GM23338 (cell line): ENCODE measurements at regions not wholly inside any gene's neighbourhood (a gene's known extent, or its start where the extent isn't known, plus 50 kb on each side); places are given as distances from the start of the nearest gene placed in this dataset.

Experiments
- ATAC-seq: fragments of 200-7000 bp; cut with Tn5 transposase; 3 replicates; pipeline ENCODE4 v1.9.1; 2020
- DNase-seq: peaks from one replicate; pipeline ENCODE4 v3.0.0-alpha.2; 2015; ENCODE audit warnings: low spot score
- H2AFZ ChIP-seq: fragments of 200-600 bp; sonication (generic); 2 replicates; pipeline ENCODE4 v1.8.0; 2016; ENCODE audit warnings: antibody characterized with exemption, mild to moderate bottlenecking, moderate library complexity
- H3F3A ChIP-seq: fragments of 200-600 bp; sonication (generic); replicated peaks from 2 replicates; pipeline ENCODE4 v1.8.0; 2017; ENCODE audit warnings: antibody characterized with exemption, mixed run types, low read depth
- H3K27ac ChIP-seq: fragments of 200-600 bp; sonication (generic); 2 replicates; pipeline ENCODE4 v1.6.1; 2016; ENCODE audit warnings: low read depth
- H3K27me3 ChIP-seq: fragments of 200-600 bp; sonication (generic); 2 replicates; pipeline ENCODE4 v1.8.0; 2016; ENCODE audit warnings: mild to moderate bottlenecking, mixed run types, moderate library complexity; ENCODE audit not compliant: insufficient read depth
- H3K36me3 ChIP-seq: fragments of 200-600 bp; sonication (generic); 2 replicates; pipeline ENCODE4 v1.8.0; 2016; ENCODE audit warnings: mild to moderate bottlenecking; ENCODE audit not compliant: insufficient read depth
- H3K4me1 ChIP-seq: fragments of 200-600 bp; sonication (generic); 2 replicates; pipeline ENCODE4 v1.8.0; 2016; ENCODE audit warnings: mild to moderate bottlenecking, moderate library complexity; ENCODE audit not compliant: insufficient read depth
- H3K4me2 ChIP-seq: fragments of 200-600 bp; sonication (generic); 2 replicates; pipeline ENCODE4 v1.7.1; 2017; ENCODE audit warnings: mixed run types
- H3K4me3 ChIP-seq: fragments of 200-600 bp; sonication (generic); 2 replicates; pipeline ENCODE4 v1.6.1; 2016; ENCODE audit warnings: mixed run types
- H3K79me2 ChIP-seq: fragments of 200-600 bp; sonication (generic); replicated peaks from 2 replicates; pipeline ENCODE4 v1.8.0; 2017; ENCODE audit warnings: mild to moderate bottlenecking; ENCODE audit not compliant: insufficient read depth
- H3K9me2 ChIP-seq: fragments of 200-600 bp; sonication (generic); 2 replicates; pipeline ENCODE4 v1.8.0; 2017; ENCODE audit not compliant: insufficient read depth
- H4K20me1 ChIP-seq: fragments of 200-600 bp; sonication (generic); replicated peaks from 2 replicates; pipeline ENCODE4 v1.8.0; 2017; ENCODE audit warnings: mild to moderate bottlenecking; ENCODE audit not compliant: insufficient read depth
- H3K27ac Mint-ChIP-seq: 2 replicates; pipeline ENCODE4 v1.8.0; 2020; ENCODE audit warnings: inconsistent platforms, mild to moderate bottlenecking, moderate library complexity, mixed read lengths
- H3K27me3 Mint-ChIP-seq: 3 replicates; pipeline ENCODE4 v1.8.0; 2022; ENCODE audit warnings: low read depth, mild to moderate bottlenecking, moderate library complexity, mixed read lengths, inconsistent platforms; ENCODE audit not compliant: insufficient read depth, poor library complexity
- H3K36me3 Mint-ChIP-seq: 3 replicates; pipeline ENCODE4 v1.8.0; 2021; ENCODE audit warnings: low read depth, mild to moderate bottlenecking, inconsistent platforms, moderate library complexity, mixed read lengths
- H3K4me1 Mint-ChIP-seq: 3 replicates; pipeline ENCODE4 v1.8.0; 2020; ENCODE audit warnings: mild to moderate bottlenecking, inconsistent platforms, mixed read lengths
- H3K4me3 Mint-ChIP-seq: 3 replicates; pipeline ENCODE4 v1.8.0; 2021; ENCODE audit warnings: moderate library complexity, mild to moderate bottlenecking, inconsistent platforms, mixed read lengths
- H3K9me3 Mint-ChIP-seq: 3 replicates; pipeline ENCODE4 v1.8.0; 2020; ENCODE audit warnings: moderate library complexity, mild to moderate bottlenecking, inconsistent platforms, mixed read lengths
- CREB1 ChIP-seq: fragments of 250-450 bp; sonication (Bioruptor Pico); IDR thresholded peaks from 2 replicates; pipeline ENCODE4 v1.5.0; 2020; ENCODE audit warnings: low read depth, mild to moderate bottlenecking, moderate library complexity
- CTCF ChIP-seq, 2 experiments: fragments of 200-600 bp in 1 of 2; sonication (generic) in 1 of 2; conservative IDR thresholded peaks; 2 replicates each; pipeline versions ENCODE4 v1.5.1 to v1.6.1; 2016 to 2017; ENCODE audit warnings: antibody characterized with exemption in 2 of 2, low read depth in 2 of 2, mild to moderate bottlenecking in 2 of 2, moderate library complexity in 1 of 2
- EZH2 ChIP-seq: fragments of 200-600 bp; sonication (generic); IDR thresholded peaks from one replicate; pipeline ENCODE4 v1.8.0; 2017; ENCODE audit warnings: antibody characterized with exemption, mild to moderate bottlenecking, low read depth; ENCODE audit not compliant: unreplicated experiment
- EZH2phosphoT487 ChIP-seq: fragments of 200-600 bp; sonication (generic); IDR thresholded peaks from one replicate; pipeline ENCODE4 v1.8.1; 2018; ENCODE audit warnings: antibody characterized with exemption; ENCODE audit not compliant: unreplicated experiment
- JUNB ChIP-seq: IDR thresholded peaks from one replicate; pipeline ENCODE4 v1.6.1; 2016; ENCODE audit warnings: antibody characterized with exemption; ENCODE audit not compliant: unreplicated experiment
- NANOG ChIP-seq: IDR thresholded peaks from 2 replicates; pipeline ENCODE4 v1.6.1; 2016; ENCODE audit warnings: antibody characterized with exemption, borderline replicate concordance
- POLR2AphosphoS5 ChIP-seq: IDR thresholded peaks from 2 replicates; pipeline ENCODE4 v1.6.1; 2016; ENCODE audit warnings: antibody characterized with exemption, low read depth
- REST ChIP-seq: IDR thresholded peaks from one replicate; pipeline ENCODE4 v1.6.1; 2018; ENCODE audit warnings: antibody characterized with exemption; ENCODE audit not compliant: unreplicated experiment
- STAT1 ChIP-seq: IDR thresholded peaks from one replicate; pipeline ENCODE4 v1.6.1; 2016; ENCODE audit warnings: antibody characterized with exemption; ENCODE audit not compliant: unreplicated experiment
- ZNF114 ChIP-seq: fragments of 250-450 bp; sonication (Bioruptor Pico); IDR thresholded peaks from 2 replicates; pipeline ENCODE4 v1.5.0; 2020; ENCODE audit warnings: mild to moderate bottlenecking, moderate library complexity
- ZNF331 ChIP-seq: fragments of 250-450 bp; sonication (Bioruptor Pico); IDR thresholded peaks from 2 replicates; pipeline ENCODE4 v1.5.0; 2020; ENCODE audit warnings: low read depth, mild to moderate bottlenecking, moderate library complexity
- TF ChIP-seq, protein P1 (sequence below): IDR thresholded peaks from 2 replicates; pipeline ENCODE4 v1.6.1; 2016; ENCODE audit warnings: antibody characterized with exemption

- Mint-ChIP-seq H3K4me3 (no peak overlapping the region), H3K27ac (no peak overlapping the region), H3K4me1 (peaks cover 5% of the 10 kb centered on the region; the same call in 1 of the 3 replicates), H3K27me3 (peaks cover 3% of the 10 kb centered on the region), H3K9me3 (no peaks in the 10 kb centered on the region), H3K36me3 (no peaks in the 10 kb centered on the region)
- ATAC-seq (no peak), DNase-seq (no peak)
- Histone ChIP-seq H2AFZ (no peak overlapping the region), H3K4me3 (no peak overlapping the region), H3K27ac (no peak overlapping the region), H3K36me3 (no peaks in the 10 kb centered on the region), H3K4me1 (no peaks in the 10 kb centered on the region), H3K4me2 (no peak overlapping the region), H3F3A (no peaks in the 10 kb centered on the region), H3K27me3 (no peaks in the 10 kb centered on the region), H3K9me2 (no peaks in the 10 kb centered on the region), H4K20me1 (no peaks in the 10 kb centered on the region), H3K79me2 (no peaks in the 10 kb centered on the region)
- TF ChIP-seq NANOG (no peak), EZH2phosphoT487 (no peak), JUNB (no peak)
- TF ChIP-seq, protein P1, sequence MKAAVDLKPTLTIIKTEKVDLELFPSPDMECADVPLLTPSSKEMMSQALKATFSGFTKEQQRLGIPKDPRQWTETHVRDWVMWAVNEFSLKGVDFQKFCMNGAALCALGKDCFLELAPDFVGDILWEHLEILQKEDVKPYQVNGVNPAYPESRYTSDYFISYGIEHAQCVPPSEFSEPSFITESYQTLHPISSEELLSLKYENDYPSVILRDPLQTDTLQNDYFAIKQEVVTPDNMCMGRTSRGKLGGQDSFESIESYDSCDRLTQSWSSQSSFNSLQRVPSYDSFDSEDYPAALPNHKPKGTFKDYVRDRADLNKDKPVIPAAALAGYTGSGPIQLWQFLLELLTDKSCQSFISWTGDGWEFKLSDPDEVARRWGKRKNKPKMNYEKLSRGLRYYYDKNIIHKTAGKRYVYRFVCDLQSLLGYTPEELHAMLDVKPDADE, result no peak
Measured at GRCh38 chr2:129502781-129503180, 476.7 kb upstream of the RAB6C start.

GRCh38 chr2:129504646-129505045 is 474.8 kb upstream of the RAB6C start:
- no peak overlapping the region for H3K4me3 ChIP-seq
- Mint-ChIP-seq H3K27ac (no peak overlapping the region), H3K4me1 (peaks cover 5% of the 10 kb centered on the region; the same call in 1 of the 3 replicates), H3K4me3 (no peak overlapping the region), H3K36me3 (no peaks in the 10 kb centered on the region), H3K9me3 (no peaks in the 10 kb centered on the region), H3K27me3 (peaks cover 3% of the 10 kb centered on the region)
- H3K27ac ChIP-seq, result no peak overlapping the region
- DNase-seq (no peak), ATAC-seq (no peak)
- H3K4me2 ChIP-seq, result no peak overlapping the region
- no peaks in the 10 kb centered on the region for H3K36me3 ChIP-seq
- no peaks in the 10 kb centered on the region for H3K79me2 ChIP-seq
- no peak overlapping the region for H2AFZ ChIP-seq
- no peaks in the 10 kb centered on the region for H3K27me3 ChIP-seq
- no peaks in the 10 kb centered on the region for H4K20me1 ChIP-seq
- no peaks in the 10 kb centered on the region for H3K4me1 ChIP-seq
- 0 out of 2 replicates have a peak, but pooled peaks cover 7% of the 10 kb centered on the region for H3K9me2 ChIP-seq
- no peaks in the 10 kb centered on the region for H3F3A ChIP-seq
- no peak for TF ChIP-seq CTCF (conservative IDR thresholded peaks at IDR 0.05; ENCODE audit: low read depth in 2 of 2)
- TF ChIP-seq, protein P1, result no peak
- TF ChIP-seq STAT1, result no peak
- TF ChIP-seq JUNB, result no peak
- no peak for TF ChIP-seq REST
- TF ChIP-seq EZH2phosphoT487, result no peak
- no peak for TF ChIP-seq NANOG
- no peak for TF ChIP-seq ZNF331 (CRISPR knock-in tag)
- TF ChIP-seq ZNF114 (CRISPR knock-in tag), result no peak
- TF ChIP-seq EZH2, result no peak
- no peak for TF ChIP-seq POLR2AphosphoS5
- no peak for TF ChIP-seq CREB1 (CRISPR knock-in tag)
